HG03575 (cell line): ENCODE measurements at regions not wholly inside any gene's neighbourhood (a gene's known extent, or its start where the extent isn't known, plus 50 kb on each side); places are given as distances from the start of the nearest gene placed in this dataset.

ENCODE experiments used
- ATAC-seq: cut with Tn5 transposase; IDR thresholded peaks from one replicate; pipeline ENCODE4 v1.9.1; 2021; ENCODE audit not compliant: unreplicated experiment, insufficient number of reproducible peaks, low FRiP score; ENCODE audit errors: extremely low read depth

DNA sequence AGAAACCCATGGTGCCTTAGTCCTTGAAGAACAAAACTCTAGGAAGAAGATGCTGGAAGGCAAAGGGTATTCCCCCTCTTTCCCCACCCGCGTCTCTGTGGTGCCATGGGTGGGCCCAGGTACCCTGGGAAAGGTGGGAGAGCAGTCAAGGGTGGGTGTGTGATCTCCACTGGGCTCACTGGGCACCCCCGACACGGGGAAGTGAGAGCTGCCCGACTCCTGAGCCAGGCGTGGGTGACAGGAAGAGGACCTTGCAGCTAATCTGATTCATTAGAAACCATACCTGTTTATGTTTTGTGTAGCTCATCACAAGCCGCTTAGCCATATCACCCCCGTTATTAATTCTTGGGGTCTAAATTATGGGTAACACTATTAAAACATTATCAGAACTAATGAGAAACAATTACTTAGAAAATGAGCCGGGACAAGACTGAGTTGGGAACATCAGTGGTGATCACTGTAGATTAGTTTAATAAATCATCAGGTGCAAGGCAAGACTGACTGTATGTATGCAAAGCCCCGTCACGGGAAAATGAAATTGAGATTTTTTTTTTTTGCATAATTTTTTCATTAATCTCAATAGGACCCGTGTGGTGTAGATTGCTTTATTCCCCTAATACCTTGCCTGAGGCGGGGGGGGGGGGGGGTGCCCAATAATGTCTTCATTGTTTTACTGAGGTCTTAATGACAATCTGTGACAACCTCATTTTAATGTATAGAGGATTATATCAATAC lies 77.3 kb downstream of the ZIC5 start:
- no peak for ATAC-seq

DNA sequence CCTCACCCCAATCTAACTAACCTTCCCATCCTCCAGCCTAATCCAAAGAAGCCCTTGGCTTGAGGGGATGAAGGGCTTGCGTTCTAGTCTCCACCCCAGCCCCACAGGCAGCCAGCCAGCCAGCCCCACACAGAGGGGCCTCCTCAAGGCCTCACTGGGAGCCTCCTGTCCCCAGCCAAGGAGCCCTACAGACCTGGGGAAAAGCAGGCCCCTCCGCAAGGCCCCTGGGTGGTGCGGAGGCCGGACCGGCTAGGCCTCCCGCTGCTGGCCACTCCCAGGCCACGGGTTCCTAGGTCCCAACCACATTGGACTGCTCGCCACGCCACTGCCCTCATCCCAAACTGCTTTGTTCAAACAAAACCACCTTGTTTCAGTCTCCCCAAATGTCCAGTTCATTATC lies 78.0 kb downstream of the ZIC5 start:
- no peak for ATAC-seq

DNA sequence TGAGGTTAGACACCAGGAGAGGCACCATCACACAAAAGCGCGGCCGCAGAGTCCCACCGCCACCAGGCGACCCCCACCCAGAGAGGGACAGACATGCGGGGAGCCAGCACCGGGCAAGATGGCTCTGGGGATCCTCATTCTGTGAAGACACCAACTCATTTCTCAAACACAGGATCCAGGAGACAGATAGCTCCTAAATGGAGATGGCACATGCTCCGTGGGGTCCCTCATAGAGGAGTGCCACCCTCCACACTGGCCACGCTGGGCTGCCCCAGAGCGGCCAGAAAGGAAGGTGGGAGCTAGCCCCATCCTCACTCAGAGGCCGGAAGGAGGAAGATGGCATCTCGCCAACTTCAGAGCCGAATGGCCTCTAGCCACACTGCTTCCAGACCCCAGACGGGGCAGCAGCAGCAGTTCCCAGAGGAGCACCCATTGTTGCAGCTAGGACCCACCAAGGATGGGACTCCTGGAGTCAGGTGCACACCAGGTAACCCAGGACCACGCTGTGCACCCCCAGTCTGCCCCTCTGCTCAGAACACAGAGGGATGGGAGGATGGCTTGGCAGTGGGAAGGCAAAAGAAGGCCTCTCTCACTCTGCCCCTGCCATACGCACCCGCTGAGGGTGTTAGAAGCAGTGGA lies 78.6 kb downstream of the ZIC5 start:
- no peak for ATAC-seq

DNA sequence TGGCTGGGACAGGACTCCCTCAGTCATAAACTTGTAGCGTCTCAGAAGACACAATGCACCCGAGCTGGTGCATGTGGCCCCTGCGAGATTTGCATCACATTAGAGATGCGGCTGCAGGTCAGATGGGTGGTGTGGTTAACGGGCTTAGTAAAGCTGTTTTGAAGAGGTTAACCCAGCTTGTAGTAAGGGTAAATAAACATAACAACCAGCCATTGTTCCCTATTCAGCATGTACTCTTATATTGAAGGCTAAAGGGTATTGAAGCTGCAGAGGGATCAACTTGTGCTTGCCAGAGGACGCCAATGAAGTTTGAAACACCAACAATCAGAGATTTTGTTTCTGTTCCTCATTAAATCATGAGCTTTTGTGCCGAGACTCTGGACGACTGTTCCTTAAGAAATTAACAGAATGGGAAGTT lies 79.4 kb downstream of the ZIC5 start:
- ATAC-seq = no peak

DNA sequence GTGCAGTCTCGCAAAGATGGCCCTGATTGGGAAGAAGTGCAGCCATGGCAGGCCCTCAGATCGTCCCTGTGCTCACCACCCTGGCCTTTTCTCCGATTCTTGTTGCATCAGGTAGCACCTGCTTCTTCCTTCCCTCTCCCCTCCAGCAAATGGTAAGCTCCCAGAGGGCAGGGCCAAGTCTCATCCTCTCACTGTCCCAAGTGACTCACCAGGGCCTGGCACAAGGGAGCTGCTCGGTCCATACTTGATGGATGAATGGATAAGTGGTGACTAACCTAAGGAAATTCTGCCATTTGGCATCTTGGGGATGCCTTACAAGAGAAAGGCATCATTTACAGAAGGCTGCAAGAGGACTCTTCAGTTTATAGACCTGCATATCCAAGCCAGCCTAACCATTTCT lies 84.9 kb downstream of the ZIC5 start:
- ATAC-seq = no peak

DNA sequence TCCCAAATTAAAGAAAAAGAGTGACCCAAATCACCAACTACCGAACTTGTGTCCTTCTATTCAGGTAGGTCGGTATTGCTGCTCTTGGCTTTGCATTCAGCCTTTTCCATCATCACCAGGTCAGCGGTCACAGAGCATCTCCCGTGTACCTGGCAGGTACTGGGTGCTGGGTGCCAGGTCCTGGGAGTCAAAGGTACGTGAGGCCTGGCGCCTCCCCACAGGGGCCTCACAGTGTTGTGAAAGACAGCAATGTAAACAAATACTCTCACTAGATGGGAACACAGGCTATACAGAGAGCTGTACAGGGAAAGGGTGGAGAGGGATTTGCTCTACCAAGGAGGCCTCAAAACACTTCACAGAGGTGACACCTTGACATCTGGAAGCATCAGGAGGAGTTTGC lies 86.7 kb downstream of the ZIC5 start:
- no peak for ATAC-seq

DNA sequence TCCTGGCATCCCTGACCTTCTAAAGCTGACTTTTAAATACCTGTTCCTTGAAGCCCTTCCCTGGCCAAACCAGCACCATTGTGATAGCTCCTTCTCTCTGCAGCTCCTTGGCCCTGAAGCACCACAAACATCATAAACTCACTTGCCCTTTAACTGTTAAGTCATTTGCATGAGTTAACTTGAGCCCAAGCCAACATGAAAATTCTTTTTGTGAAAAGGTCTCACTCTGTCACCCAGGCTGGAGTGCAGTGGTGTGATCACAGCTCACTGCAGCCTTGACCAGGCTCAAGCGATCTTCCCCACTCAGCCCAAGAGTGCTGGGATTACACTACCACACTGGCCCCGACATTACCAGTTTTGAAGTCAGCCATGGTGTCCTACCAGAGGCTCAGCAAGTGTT lies 87.8 kb downstream of the ZIC5 start:
- ATAC-seq = no peak

DNA sequence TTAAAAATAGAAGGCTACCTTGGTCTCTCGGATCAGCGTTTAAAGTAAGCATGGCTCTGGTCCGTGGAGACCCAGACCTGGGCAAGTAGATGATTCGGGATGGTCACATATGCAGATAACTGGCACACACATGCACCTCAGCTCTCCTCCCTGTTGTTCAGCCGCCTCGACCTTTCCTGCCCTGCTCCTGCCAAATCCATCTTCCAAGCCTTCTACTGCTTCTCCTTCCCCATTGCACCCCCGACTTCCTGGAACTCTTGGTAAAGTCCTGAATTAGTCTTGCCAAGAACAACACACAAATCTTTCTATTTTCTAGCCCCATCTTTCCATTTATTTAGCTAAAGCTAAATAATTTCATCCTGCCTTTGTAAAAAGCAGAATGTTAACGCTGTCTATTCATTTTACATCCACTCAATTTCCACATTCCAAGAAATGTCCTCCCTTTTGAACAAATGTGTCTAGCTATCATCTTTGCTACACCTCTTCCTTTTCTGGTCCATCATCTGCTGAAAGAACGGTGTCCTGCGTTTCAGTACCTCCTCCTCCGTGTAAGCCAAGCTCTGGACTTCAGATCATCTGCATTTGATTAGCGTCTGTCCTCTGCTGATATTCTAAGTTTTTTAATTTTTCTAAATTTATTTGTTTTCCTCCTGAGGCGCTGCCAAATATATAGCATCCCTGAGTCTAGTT lies 92.5 kb downstream of the ZIC5 start:
- ATAC-seq = no peak

DNA sequence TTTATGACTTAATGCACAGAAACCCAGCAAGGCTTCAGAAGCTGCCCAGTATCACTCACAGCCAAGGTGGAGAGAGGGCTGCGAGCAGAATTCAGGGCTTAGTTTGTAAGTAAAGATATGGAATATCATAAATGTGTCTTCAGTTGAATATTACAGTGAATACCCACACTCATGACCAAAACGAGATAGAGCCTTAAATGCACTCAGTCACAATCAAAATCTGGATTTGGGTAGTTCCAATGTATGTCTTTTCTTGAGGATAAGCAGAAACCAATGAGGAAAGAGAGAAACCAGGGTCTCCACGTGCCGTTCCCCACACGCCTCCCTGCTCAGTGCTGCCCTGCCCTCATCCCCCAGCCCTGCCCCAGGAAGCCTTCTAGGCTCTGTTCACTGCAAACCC lies 94.9 kb downstream of the ZIC5 start:
- ATAC-seq = no peak

DNA sequence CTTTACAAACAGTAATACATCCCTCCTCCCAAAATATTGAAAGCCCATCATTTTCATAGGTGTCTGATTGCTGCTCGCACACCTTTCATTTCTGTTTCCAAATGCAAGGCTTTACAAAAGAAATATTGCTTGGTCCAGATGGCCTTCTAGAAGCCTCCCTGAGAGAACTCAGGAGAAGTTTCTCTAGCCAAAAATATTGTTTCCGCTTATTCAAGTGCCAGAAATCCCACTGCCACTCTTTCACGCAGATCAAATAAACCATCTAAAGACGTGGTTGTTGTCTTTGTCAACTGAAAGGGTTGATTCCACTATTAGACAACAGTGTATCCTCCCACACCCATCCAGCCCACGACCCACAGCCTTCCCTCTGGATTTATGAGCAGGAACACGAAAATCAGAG lies 96.2 kb downstream of the ZIC5 start:
- no peak for ATAC-seq

DNA sequence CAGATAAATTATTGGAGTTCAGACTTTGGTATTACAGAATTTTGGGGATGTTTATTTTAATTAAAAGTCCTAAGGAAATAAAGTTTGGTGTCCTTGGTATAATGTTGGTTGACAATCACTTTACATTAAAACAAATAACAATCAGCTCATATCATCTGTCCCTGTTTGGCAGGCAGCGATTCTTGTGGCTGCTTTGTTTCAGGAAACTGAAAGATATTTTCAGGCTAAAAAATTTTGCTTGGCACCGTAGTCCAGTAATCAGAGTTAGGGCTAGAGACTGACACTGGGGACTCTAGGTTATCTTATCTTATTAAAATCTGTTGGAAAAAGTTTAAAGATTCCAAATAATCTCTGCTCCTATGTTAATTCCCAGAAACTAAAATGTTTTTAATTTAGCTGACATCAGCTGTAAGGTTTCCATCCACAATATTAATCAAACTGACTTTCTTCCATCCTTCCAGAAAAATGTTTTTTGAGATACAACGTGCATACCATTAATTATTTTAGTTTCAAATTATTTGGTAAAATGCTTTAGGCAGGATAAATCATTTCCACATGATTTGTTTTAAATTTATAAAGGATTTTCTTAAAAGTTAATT lies 97.6 kb downstream of the ZIC5 start:
- no peak for ATAC-seq

DNA sequence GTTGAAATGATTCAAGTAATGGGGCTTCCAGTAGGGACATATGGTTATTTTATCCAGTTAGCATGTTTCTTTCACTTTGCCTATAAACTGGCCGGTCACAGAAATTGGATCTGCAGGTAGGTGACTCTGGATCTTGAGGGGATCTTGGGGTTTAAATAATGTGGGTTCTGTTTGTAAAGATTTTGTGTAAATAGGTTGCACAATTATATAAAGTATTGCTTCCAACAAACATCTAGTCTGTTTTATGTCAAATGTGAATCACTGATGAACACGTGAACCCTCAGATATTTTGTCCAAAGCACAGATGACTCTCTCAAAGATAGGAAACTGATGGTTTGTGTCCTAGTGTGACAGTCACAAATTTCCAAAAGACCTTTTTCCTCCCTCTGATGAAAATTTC lies 98.4 kb downstream of the ZIC5 start:
- no peak for ATAC-seq

DNA sequence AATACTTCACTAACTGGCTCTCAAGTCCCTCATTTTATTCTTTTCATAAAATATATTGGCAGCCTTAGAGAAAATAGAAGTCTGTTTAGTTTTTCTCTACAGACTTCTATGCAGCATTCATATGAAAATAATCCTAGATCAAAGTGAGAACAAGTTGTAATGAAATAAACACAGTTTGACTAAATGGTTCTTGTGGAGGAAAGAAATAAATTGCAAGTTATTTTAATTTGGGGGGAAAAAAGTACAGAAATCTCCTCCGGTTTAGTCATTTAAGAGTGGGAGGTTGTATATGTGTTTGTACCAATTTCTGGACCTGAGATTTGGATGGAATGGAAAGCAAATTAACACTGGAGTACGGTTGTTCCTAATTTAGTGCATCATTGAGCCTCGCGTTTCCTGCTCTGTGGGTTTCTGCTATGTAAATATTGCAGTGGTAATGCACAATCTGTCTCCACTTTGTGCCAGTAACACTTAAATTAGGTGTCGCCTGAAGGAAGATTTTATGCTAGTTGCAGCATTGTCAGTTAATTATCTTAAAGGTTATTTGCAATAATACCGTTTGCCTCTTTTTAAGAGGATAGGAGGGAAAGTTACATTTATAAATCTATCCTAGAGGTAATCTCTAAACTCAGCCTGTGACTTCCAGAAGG lies 100.2 kb downstream of the ZIC5 start:
- ATAC-seq = no peak

DNA sequence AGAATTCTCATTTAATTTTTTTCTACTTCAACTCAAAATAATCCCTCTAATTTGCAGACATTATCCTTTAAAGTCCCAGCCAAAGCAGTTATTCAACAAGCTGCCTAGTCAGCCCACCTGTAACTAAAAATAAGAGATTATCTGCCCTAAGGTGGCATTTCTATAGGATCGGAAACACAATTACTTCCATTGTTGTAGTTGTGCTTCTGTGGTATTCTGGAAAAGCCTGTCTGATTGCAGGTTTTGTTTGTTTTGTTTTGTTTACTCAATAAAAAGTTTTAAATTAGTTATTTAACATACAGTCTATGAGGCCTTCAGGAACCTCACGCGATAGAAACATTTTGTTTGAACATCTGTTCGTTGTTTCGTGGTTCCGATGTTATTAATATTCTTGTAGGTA lies 101.0 kb downstream of the ZIC5 start:
- no peak for ATAC-seq

DNA sequence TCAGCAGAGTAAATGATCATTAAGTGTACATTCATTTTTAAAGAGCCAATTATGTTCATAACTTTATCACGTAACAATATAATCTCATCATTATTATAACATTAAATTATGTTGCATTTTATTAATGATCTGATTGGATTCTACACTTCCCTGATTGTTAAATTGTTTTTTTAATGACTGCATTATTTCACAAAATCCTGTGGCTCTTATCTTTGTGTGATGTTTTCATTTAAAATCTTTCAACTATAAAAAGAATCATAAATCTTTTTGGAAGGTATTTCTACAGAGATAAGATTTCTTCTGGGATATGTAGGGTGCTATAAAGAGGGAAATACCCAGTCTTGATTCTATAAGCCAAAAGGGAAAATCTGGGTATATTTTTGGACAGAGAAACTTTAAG lies 101.7 kb downstream of the ZIC5 start:
- no peak for ATAC-seq

DNA sequence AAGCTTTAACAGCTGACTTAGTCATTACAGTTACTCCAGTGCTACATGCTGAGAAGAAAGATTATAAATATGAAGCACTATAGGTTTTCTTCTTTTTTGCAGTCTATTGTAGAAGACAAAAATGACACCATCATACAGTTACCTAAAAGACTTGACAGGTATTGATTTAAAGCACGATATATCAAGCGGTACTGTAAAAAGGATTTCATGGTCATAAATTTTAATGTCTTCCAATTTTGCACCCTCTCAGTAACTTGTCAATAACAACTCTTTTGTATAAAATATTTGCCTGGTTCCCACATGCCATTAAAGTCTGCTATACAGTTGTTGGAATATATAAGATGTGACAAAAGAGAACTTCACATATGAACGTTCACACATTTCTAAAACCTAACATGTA lies 102.8 kb downstream of the ZIC5 start:
- no peak for ATAC-seq

DNA sequence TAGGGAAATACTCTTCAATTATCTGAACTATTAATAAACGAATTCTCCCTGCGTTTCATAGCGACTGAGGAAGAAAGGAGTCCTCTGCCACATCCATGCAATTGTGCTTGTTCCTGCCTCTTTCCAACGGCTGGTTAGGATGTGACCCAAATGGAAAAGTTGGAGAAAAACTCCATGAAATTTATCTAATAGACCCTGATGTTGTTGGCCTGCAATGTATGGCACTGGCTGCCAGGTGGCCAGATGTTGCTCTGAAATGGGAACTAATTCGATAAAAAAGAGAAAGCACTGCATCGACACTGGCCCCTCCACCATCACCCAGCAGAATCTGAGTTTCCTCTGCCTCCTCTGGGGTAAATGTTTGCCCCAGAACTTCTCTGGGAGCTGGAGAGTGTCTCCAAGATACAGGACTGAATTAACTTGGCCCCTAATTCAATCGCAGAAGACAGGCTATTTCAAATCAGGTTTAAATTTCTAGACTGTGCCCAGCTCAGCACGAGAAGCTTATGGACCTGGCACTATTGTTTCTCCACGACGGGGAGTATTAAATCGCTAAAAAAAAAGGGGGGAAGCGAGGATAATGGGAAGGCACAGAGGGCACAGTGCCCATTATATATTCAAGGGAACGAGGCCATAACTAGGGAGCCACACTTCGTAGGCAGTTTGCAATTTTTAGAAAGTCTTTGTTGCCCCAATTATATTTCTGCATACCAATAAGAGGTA lies 103.9 kb downstream of the ZIC5 start:
- no peak for ATAC-seq

DNA sequence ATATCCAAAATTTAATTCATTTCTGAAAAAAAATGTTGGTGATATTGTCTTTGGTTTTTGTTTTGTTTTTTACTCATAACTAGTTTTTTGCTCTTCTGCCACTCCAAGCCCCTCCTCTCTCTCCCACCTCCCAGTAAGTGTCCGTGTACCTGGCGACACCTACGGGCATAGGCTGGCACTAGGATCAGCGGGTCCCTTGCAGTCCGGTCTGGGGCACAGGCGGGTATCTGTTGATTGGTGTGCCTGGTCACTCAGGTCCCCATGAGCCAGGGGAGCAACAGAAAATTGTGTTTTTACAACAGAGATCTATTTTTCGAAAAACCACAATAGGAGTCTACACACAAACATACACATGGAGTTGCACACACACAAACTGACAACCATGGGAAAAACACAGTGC lies 104.8 kb downstream of the ZIC5 start:
- ATAC-seq = no peak

DNA sequence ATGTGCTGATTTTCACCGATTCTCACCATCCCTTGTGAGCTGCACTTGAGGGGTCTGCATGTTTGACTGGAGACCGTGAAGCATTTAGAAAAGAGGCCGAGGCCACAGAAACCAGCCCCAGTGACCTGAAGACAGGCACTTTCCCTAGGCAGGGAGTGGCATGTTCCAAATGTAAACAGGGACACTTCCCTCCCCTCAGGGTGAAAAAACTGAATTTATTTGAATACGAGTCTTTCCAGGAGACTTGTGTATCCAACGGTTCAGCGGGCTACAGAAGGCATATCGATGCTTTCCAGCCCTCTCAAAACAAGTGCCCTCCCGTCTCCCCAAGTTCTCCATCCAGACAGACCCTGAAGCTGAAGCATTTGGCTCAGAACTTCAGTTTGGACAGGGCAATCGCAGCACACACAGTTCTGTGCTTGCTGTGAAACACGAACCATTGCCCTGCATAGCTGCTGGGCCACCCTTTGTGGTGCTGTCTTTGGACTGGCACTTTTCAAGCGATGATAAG lies 106.1 kb downstream of the ZIC5 start:
- ATAC-seq = no peak
